ENCODE measurements at regions not wholly inside any gene's neighbourhood (a gene's known extent, or its start where the extent isn't known, plus 50 kb on each side); places are given as distances from the start of the nearest gene placed in this dataset.
"Not testable (repeated sequence)": the region's sequence is repeated elsewhere in the genome, so short reads cannot be mapped to it uniquely, and the experiment has no call there.

DNA sequence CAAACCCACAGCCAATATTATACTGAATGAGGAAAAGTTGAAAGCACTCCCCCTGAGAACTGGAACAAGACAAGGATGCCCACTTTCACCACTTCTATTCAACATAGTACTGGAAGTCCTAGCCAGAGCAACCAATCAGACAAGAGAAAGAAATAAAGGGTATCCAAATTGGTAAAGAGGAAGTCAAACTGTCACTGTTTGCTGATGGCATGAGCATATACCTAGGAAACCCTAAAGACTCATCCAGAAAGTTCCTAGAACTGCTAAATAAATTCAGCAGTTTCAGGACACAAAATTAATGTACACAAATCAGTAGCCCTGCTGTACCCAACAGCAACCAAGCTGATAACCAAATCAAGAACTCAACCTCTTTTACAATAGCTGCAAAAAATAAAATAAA, 220.0 kb downstream of the SYK start:
- DNase-seq (ENCODE audit: low read depth in 2 of 2) = not testable (repeated sequence)

DNA sequence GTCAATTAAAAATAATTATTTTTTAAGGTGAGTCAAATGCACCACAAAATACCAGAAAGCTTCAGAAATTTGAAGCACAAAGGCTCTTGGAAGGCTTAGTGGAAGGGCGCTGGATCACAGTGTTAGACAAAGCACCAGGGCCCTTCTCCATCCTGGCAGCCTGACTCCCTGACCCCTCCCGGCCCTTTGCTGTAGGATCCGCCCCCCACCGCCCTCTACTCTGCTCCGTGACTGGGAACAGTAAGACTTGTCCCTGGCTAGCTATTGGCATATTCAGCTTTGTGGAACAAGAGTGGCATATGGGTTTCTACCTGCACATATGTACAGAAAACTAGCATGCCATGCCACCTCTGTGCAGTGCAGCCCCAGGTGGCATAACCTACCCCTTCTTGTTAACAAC, 222.1 kb downstream of the SYK start:
- no peak for DNase-seq (ENCODE audit: low read depth in 2 of 2)

DNA sequence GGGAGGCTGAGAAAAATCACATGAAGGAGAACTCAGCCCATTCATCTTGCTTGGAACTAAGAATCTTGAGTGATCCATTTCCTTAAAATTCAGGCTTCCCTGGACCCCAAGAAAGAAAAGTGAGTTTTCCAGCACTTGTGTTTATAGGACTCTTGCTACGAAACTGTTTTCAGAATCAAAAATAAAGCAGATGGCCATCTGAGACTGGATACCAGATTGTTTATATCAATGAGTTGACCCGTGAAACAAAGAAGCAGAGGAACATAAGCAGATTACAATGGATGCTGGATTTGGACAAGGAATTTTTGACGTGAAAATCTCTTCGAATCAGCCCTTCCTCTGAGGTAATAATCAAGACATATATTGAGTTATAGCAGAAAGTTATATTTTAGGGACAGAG, 223.2 kb downstream of the SYK start:
- no peak for DNase-seq (ENCODE audit: low read depth in 2 of 2)

DNA sequence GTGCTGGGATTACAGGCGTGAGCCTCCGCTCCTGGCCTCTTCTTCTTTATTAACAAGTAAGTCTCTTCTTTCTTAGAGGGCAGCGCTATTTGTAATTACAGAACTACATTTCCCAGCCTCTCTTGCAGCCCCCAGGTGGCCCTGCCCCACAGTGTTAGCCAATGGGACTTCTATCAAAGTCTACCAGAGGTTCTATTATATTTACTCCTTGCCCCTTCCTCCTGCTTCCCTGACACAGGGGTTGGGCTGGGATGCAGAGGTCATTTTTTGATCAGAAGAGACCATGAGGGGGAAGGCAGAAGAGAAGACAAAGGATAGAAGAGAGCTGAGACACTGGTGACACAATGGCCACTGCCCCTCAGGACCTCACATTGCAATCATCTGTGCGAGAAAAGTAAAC, 224.2 kb downstream of the SYK start:
- DNase-seq (ENCODE audit: low read depth in 2 of 2) = no peak

DNA sequence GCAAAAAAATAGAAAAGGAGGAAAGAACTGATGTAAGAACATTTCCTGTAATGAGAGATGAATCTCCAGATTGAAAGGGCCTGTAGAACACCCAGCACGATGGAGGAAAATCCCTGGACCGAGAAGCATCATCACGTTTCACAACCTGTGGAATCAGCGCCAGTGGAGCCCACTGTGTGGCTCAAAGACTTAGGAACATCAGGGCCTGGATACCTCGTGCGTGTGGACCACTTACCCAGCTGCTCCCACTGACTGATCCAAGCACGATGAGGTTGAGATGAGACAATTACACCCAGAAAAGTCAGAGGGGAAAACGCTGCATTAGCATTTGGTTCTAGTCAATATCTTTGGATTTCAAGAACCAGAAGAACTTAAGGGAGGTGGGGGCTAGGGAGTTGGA, 224.6 kb downstream of the SYK start:
- DNase-seq (ENCODE audit: low read depth in 2 of 2) = no peak

DNA sequence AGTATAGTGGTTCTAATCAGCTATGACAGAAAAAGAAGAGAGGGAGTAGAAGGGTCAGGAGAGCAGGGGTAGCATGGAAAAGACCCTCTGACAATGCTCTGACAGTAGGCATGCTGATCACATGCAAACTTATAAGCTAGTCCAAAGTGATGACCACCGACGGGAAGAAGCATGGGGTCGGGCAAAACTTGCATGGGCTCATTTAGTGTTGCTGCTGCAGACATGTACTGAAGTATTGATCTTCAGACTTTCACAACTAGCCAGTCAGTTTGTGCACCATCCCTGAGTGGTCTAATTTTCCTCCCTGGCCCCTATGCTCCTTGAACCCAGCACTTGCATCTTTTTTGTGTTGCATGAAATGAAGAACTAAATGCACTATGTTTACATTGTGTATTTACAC, 225.4 kb downstream of the SYK start:
- no peak for DNase-seq (ENCODE audit: low read depth in 2 of 2)

DNA sequence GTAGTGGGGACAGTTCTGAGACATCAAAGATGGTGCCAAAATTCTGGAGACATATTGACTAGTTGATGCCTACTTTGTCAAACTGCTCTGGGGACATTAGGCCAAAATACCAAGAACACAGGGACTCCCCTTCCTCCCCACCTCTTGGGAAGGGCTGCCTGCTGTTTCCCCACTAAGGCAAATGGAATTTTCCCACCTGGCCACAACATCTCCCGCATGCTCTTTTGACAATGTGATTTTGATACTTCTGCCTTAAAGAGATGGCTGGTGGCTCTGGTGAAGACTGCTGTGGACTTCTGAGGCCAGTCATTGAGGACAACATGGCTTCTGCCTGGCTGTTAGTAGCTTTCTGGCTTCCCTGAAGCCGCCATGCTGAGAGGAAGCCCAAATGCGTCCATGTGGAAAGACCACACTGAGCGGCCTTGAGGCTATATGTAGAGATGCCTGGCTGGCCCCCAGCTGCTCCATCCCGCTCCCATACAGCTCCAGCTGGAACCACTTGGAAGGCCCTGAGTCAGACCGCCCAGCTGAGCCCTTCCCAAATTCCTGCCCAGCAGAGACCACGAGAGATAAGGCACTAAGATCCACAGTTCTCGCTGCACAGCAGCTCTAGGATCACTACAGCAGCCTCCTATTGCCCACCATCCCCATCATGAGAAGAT, 226.7 kb downstream of the SYK start:
- DNase-seq (ENCODE audit: low read depth in 2 of 2) = no peak

DNA sequence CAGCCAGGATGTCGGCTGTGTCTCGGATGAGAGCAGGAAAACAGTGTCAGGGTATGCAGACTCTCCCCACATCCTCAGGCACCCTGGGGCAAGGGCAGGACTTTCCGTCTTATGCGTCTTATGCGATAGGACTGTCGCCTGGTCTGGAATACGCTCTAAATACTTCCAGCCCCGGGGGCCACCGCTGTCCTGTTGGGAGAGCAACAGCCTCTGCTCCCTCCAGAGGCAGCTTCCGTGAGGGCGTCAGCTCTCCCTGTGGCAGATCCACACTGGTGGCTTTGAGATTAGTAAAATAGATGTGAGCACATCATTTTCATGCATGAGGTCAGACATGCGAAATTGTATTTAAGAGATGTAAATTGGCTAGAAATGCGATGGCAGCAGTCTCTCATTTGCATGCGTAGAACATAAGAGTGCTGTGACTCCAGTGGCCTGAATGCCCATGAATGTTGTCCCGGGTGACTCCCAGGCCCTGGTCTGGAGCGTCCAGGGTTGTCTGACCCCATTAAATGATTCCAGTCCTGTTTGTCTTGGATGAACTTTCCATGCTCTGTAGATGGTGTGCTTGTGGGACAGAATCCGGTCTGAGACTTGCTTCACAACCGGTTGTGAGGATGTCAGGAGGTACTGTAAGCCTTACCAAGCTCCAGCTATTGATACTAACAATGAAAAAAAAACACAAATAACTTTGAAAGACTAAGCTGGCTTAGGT, 228.2 kb downstream of the SYK start:
- no peak for DNase-seq (ENCODE audit: low read depth in 2 of 2)

DNA sequence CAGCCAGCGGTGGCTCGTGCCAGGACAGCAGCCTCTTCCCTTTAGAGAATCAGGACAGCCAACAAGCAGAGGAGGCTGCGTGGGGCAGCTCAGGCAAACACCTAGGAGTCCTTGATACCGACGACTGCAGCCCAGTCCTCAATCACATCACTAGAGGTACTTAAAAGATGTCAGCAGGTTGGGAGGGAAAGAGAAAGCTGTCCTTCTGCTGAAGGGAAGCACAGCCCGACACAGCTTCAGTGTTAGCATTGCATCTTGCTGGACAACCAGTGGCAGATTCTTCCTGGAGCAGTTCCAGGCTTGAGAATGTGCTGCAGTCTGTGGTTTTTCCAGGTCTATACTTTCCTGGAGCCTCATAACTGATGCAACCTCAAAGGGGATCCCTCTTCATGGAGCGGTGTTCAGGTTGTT, 230.5 kb downstream of the SYK start:
- no peak for DNase-seq (ENCODE audit: low read depth in 2 of 2)

DNA sequence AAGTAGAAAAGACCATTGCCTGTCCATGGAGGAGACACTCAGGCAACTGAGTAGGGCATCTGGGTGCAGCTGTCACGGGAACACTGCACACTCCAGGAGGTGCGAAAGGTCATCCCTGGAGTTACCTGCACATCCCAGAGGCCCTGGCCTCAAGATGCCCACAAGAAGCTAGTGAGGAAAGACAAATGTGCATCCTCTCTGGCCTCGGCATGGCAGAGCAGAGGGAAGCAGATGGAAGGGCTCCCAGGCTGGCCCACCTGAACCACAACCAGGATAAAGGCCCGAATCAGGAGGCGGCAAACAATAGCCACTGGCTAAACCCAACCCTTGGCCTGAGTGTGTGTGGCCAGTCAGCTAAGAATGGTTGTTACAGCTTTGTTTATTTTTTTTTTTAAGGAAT, 231.7 kb downstream of the SYK start:
- no peak for DNase-seq (ENCODE audit: low read depth in 2 of 2)

DNA sequence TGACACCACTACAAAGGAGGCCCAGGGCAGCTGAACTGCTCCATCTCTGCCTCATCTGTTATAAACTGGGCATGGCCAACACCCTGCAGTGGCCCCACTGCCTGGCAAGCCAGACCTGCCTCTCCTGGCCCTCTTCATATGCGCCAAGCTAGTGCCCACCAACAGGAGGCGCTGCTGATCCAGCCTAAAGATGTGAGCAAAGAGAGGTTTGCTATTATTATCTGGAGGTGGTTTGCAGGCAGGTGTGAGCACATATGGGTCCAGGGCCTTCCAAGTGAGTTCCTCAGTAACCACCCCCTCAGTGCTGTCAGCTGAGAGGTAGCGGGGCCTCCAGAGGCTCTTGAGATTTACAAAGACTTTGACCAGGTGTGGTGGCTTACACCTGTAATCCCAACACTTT, 232.2 kb downstream of the SYK start:
- DNase-seq (ENCODE audit: low read depth in 2 of 2) = peak in 1 of 2 donors; percentile 48

DNA sequence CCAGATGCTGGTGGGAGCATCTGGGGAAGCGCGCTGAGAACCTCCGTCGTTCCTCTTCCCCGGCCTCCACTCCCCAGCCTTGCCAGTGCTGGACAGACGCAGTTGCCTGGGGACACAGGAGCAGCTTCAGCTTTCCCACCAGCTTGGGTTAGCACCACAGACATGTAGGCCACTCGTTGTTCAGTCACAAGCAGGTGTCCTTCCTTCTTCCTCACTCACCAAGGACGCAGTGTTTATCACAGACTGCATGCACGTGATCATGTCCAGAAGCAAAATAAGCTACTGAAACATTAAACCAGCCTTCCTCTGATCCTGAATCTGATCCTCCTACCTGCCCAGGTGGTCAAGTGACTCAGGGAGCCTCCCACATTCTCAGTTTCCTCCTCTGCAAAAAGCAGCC, 232.9 kb downstream of the SYK start:
- DNase-seq (ENCODE audit: low read depth in 2 of 2) = no peak

DNA sequence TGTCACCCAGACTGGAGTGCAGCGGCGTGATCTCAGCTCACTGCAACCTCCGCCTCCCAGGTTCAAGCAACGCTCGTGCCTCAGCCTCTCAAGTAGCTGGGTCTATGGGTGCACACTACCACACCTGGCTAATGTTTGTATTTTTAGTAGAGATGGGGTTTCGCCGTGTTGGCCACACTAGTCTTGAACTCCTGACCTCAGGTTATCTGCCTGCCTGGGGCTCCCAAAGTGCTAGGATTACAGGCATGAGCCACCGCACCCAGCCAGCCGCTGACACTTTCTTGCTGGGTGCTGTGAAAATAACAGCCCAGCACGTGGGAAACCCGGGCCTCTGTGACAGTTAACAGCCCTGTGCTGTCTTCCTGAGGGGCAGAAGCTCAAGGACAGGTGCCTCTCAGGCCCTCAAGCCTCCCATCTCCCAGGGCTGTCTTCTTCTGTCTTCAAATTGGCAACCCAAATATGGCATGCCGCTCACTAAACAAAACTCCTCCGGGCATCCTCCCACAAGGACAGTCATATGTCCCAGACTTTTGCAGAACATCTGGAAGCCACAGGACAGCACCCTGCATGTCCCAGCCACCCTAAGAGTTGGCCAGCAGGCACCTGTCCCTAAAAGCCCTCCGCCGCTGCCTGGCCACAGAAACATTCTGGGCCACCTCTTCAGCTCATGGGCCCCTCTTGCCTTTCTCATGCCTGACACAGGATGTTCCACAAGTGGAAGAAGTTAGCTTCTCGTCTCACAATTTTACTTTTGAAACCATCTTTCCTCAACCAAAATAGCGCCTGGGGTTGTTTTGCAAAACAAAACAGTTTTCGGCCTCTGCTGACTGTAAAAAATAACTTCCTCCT, 233.6 kb downstream of the SYK start:
- DNase-seq (ENCODE audit: low read depth in 2 of 2) = no peak

DNA sequence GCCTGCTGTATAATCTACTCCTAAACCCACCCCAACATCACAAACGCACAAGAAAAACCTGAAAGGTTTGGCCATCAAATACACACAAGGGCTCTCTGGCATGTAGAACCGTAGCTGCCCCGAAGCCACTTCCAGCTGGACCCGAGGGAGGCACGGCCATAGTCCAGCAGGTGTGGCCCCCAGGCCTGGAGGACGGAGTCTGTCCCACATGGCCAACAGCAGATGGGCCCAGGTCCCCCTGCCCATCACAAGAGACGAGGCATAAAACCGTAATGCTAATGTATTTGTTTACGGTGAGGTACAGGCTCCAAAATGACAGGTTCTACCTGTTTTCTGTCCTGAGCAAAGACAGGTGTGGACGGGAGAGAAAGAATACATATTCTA, 234.2 kb downstream of the SYK start:
- DNase-seq (ENCODE audit: low read depth in 2 of 2) = no peak

DNA sequence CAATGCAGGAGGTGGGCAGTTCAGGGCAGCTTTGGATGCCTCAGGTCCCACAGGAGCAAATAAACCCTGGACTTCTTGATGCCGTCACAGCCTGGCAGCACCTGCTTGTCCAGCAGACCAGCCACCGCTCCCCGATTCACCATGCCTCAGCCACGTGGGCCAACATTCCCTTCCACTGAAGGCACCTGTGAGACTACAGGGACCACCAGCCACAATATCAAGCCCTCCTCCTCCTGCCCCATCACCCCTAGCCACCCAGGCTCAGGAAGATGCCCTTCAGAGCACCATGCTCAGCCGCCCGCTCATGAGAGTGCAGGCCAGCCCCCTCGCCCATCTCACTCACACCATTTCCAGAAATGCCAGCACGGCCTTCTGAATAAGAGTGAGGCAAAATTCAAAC, 234.7 kb downstream of the SYK start:
- no peak for DNase-seq (ENCODE audit: low read depth in 2 of 2)

DNA sequence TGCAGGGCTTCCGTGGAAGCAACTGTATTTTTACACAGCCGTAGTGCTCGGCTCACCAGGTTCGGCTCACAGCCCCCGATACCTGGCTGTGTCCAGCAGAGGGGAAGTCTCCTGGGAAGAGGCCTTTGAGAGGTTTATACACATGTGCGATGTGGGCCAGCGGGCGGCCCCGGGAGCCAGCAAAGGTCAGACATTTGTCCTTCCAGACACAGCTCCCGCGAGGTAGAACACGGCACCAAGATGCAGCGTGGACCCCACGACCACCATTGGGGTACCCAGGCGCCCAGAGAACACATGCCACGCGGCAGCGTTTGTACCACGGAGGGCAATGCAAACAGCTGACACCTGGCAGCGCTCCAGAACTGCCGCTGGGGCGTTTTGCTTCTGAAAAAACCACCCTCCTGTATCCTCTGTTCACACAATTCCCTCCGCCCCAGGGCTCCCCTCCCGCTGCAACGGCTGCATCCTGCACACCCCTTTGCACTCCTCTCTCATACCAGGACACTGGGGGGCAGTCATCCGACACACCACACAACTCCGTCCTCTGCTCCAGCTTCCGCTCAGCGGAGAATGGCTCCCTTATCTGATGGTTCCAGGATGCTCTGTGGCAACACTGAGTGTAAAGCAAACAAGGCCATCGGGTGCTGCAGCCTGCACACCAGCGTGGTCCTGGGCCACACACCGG, 235.3 kb downstream of the SYK start:
- peak; percentile 95 to 98 for DNase-seq (ENCODE audit: low read depth in 2 of 2)

DNA sequence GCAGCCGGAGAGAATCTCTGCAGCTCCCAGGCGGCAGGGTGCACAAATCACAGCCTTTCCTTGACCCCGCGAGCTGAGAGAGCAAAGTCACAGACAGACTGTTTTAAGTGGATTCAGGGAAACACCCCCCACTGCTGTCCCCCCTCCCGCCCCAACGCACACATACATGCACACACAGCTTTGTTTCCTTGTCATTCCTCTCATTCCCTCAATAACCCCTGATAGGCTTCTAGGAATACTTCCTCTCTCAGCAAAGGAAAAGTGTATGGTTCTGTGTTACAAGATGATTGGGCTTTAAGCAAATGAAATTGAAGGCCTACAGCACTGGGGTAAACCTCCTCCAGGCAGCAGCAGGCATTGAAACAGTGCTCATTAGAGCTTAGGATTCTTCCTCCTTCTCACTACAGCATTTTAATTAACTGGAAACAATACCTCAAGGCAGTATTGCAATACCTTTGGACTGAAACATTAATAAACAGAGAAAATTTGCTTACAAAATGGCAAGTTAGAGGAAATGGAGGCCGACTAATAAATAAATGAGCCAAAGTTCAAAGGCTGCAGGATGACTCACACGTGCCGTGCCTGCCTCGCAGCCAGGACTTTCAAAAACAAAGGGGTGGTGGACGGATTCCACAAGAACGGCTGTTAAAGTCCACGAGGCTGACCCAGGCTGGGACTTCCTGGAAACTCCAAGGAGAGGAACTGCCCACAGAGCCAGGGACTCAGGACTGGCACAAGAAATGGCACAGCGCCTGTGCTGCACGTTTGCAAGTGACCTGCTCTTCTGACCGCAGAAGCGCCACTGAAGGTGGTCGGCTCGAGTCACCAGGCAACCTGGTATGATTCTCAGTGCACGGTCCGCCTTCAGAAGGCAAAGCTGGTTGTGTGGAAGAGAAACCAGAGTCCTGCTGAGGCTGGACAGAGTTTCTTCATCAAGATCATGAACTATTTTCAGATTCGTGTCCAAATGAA, 236.2 kb downstream of the SYK start:
- DNase-seq (ENCODE audit: low read depth in 2 of 2) = peak; percentile 83 to 92

DNA sequence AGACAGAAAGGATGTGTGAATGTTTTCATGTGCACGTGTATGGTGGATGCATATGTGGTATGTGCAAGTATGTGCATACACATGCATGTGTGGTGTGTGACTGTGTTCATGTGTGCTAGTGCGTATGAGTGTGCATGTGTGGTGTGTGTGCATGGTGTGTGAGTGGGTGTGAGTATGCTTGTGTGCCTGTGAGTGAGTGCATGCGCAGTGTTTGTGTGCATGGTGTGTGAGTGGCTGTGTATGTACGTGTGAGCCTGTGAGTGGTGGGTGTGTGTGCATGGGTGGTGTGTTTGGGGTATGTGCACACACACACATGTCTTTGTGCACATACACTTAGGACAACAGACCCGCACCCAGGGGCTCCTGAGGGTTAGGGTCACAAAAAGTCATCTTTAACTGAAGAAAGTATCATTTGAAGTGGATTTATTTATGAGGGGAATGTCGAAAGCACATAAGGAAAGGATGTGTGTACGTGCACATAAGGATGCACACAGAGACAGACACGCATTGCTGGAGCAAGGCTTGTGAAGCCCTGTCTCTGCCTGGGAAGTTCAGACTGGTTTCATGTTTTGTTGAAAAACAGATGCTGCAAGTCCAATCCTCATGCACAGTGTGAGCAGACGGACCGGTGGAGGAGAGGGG, 237.0 kb downstream of the SYK start:
- no peak for DNase-seq (ENCODE audit: low read depth in 2 of 2)

DNA sequence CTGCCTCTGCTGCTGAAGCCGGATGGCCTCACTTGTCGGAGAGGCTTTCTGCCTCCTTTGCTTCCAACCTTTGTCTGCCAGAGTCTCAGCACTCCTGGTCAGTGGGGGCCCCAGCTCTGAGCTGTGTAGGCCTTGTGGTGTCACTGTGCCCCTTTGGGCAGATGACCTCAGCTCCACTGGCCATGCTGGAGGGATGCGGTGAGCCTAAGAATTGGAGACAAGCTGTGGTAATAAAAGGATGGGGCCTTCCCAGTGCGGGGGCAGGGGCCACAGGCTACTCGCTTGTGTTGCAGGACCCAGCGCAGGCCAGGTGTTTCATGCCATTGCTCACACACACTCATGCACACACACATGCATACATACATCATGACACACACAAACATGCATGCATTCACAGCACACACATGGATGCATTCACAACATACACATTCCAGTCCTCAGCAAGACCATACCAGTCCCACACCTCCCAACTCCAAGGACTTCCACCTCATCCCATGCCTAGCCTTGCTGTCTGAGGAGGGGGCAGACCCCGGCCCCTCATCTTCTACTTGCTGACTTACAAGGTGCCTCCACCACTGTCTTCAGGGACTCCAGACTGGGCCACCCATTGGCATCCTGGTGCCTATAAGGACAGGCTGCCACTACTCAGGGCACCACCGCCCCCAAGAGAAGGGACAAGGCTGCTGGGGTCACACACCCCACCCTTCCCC, 237.7 kb downstream of the SYK start:
- DNase-seq (ENCODE audit: low read depth in 2 of 2) = no peak

DNA sequence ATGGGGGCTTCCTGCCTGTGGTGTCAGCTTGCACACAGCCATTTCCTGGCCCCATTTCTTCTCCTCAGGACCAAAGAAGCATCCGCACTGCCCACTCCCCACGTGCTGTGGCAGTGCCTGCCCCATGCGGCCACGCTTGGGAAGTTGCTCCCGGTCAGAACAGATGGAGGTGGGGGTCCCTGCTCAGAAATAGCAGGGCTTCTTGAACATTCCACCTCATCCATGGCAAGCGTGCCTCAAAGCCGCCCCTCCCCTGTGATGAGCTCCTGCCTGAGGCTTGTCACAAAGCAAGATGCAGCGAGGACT, 238.2 kb downstream of the SYK start:
- DNase-seq (ENCODE audit: low read depth in 2 of 2) = no peak
